Mesothelial cell of epicardium (in vitro differentiated cells): ENCODE measurements at regions not wholly inside any gene's neighbourhood (a gene's known extent, or its start where the extent isn't known, plus 50 kb on each side); places are given as distances from the start of the nearest gene placed in this dataset.

ENCODE experiments used
- DNase-seq, 2 experiments: peaks; one replicate each; pipeline ENCODE4 v3.0.0; 2021; ENCODE audit warnings: low spot score in 2 of 2; ENCODE audit not compliant: unreplicated experiment in 2 of 2
- H3K27ac Mint-ChIP-seq: 2 replicates; pipeline ENCODE4 v1.8.0; 2021; ENCODE audit warnings: mixed read lengths
- H3K27me3 Mint-ChIP-seq: 2 replicates; pipeline ENCODE4 v1.8.0; 2021; ENCODE audit warnings: low read depth, mixed read lengths
- H3K36me3 Mint-ChIP-seq: 2 replicates; pipeline ENCODE4 v1.8.0; 2021; ENCODE audit warnings: mixed read lengths
- H3K4me1 Mint-ChIP-seq: 2 replicates; pipeline ENCODE4 v1.8.0; 2021; ENCODE audit warnings: mixed read lengths
- H3K4me3 Mint-ChIP-seq: 2 replicates; pipeline ENCODE4 v1.8.0; 2021; ENCODE audit warnings: mild to moderate bottlenecking, moderate library complexity, mixed read lengths
- H3K9me3 Mint-ChIP-seq: 2 replicates; pipeline ENCODE4 v1.8.0; 2021; ENCODE audit warnings: mixed read lengths
- CTCF ChIP-seq: fragments of 200-600 bp; sonication (generic); IDR thresholded peaks from one replicate; pipeline ENCODE4 v1.5.0; 2021; ENCODE audit warnings: antibody characterized with exemption; ENCODE audit not compliant: unreplicated experiment

DNA sequence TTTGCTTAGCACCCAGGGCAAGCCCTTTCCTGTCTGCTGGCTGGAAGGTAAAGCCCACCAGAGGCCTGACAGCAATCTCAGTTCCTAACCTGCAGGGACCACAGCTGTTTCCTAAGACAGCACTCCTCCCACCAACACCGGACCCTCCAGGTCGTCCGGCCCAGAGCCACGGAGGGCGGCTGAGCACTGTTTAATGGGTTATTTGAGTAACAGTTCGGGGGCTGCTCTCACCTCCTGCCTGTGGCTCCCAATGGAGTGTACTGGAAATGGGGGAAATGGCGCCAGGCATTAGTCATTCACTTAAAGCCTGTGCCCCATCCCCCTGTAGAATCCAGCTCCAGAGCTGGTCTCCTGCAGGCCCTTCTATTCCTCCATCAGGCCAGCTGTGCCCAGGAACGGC is 81.6 kb upstream of the ADRA2C start:
- TF ChIP-seq CTCF, result no peak
- Mint-ChIP-seq H3K9me3 (no peaks in the 10 kb centered on the region), H3K36me3 (no peaks in the 10 kb centered on the region), H3K4me3 (no peak overlapping the region), H3K4me1 (peaks cover 6% of the 10 kb centered on the region), H3K27ac (no peak overlapping the region), H3K27me3 (peaks cover 46% of the 10 kb centered on the region)
- peak in 1 of 2 experiments; percentile 6 for DNase-seq

- Mint-ChIP-seq H3K4me3 (no peak overlapping the region), H3K27ac (no peak overlapping the region), H3K36me3 (no peaks in the 10 kb centered on the region), H3K27me3 (peaks cover 49% of the 10 kb centered on the region), H3K9me3 (no peaks in the 10 kb centered on the region), H3K4me1 (peaks cover 6% of the 10 kb centered on the region)
- no peak for TF ChIP-seq CTCF
- peak in 1 of 2 experiments; percentile 15 for DNase-seq
Observed at GRCh38 chr4:3683744-3684421, 82.3 kb upstream of the ADRA2C start.

GRCh38 chr4:3683077-3683743 is 83.0 kb upstream of the ADRA2C start:
- Mint-ChIP-seq H3K27ac (no peak overlapping the region), H3K9me3 (no peaks in the 10 kb centered on the region), H3K4me3 (no peak overlapping the region), H3K4me1 (peaks cover 6% of the 10 kb centered on the region), H3K36me3 (no peaks in the 10 kb centered on the region), H3K27me3 (peaks cover 51% of the 10 kb centered on the region)
- DNase-seq, result peak in 1 of 2 experiments; percentile 3
- no peak for TF ChIP-seq CTCF

GRCh38 chr4:3682236-3683076 is 83.7 kb upstream of the ADRA2C start:
- Mint-ChIP-seq H3K27me3 (peaks cover 59% of the 10 kb centered on the region), H3K36me3 (no peaks in the 10 kb centered on the region), H3K9me3 (no peaks in the 10 kb centered on the region), H3K4me1 (peaks cover 6% of the 10 kb centered on the region), H3K4me3 (no peak overlapping the region), H3K27ac (no peak overlapping the region)
- TF ChIP-seq CTCF, result no peak
- DNase-seq, result peak in 1 of 2 experiments; percentile 16

- peaks cover 3% of the 10 kb centered on the region for H3K4me1 Mint-ChIP-seq
- peak in 1 of 2 experiments; percentile 13 for DNase-seq
- no peak for TF ChIP-seq CTCF
- peaks cover 70% of the 10 kb centered on the region for H3K27me3 Mint-ChIP-seq
- H3K36me3 Mint-ChIP-seq, result no peaks in the 10 kb centered on the region
- no peak overlapping the region for H3K27ac Mint-ChIP-seq
- no peaks in the 10 kb centered on the region for H3K9me3 Mint-ChIP-seq
- no peak overlapping the region for H3K4me3 Mint-ChIP-seq
Observed at GRCh38 chr4:3681191-3681590, 85.0 kb upstream of the ADRA2C start.
